ENCODE measurements at regions not wholly inside any gene's neighbourhood (a gene's known extent, or its start where the extent isn't known, plus 50 kb on each side); places are given as distances from the start of the nearest gene placed in this dataset.

DNA sequence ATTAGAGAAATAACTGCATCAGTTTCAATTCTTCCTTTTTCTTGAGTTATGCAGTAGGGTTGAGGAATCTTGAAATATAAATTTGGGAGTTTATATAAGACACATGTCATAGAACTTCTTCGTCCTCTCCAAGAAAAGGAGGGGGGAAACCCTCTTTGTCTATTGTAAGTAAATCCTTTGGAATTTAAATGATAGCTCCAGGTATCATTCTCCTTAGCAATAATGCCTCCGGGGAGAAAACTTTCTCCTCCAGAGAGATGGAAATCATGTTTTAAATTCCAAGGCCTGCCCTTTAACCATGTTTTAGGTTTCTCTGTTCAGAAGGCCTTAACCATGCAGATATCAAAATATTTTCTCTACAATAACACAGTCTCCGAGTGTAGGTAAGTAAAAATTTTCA, 899.7 kb upstream of the GCFC2 start:
- TF ChIP-seq, protein P1, sequence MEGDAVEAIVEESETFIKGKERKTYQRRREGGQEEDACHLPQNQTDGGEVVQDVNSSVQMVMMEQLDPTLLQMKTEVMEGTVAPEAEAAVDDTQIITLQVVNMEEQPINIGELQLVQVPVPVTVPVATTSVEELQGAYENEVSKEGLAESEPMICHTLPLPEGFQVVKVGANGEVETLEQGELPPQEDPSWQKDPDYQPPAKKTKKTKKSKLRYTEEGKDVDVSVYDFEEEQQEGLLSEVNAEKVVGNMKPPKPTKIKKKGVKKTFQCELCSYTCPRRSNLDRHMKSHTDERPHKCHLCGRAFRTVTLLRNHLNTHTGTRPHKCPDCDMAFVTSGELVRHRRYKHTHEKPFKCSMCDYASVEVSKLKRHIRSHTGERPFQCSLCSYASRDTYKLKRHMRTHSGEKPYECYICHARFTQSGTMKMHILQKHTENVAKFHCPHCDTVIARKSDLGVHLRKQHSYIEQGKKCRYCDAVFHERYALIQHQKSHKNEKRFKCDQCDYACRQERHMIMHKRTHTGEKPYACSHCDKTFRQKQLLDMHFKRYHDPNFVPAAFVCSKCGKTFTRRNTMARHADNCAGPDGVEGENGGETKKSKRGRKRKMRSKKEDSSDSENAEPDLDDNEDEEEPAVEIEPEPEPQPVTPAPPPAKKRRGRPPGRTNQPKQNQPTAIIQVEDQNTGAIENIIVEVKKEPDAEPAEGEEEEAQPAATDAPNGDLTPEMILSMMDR (conservative IDR thresholded peaks at IDR 0.05; ENCODE audit: low read depth, low read length), result no peak
- no peak for TF ChIP-seq EZH2phosphoT487 (IDR thresholded peaks at IDR 0.05; ENCODE audit: borderline replicate concordance, low read length)
